Activated CD8-positive, alpha-beta T cell treated with anti-CD3 and anti-CD28 coated beads, Interleukin-2, amount 10 ng/mL, durations not matched to agents 7 days and 5 days (primary cell): ENCODE measurements at regions not wholly inside any gene's neighbourhood (a gene's known extent, or its start where the extent isn't known, plus 50 kb on each side); places are given as distances from the start of the nearest gene placed in this dataset.
"Not testable (repeated sequence)": the region's sequence is repeated elsewhere in the genome, so short reads cannot be mapped to it uniquely, and the experiment has no call there.

Experiments
- ATAC-seq: fragments of 150-1000 bp; cut with Tn5 transposase; one replicate; pipeline ENCODE4 v1.10.0; 2021; ENCODE audit warnings: moderate library complexity
- CTCF ChIA-PET: fragments of 350-600 bp; sonication (Branson Sonifier 250); formaldehyde crosslinking; loops from one replicate; lab custom pipeline; 2021; ENCODE audit warnings: antibody characterized with exemption; lab: Charles Lee
- POLR2A ChIA-PET: fragments of 350-600 bp; sonication (Branson Sonifier 250); formaldehyde crosslinking; loops from one replicate; lab custom pipeline; 2021; ENCODE audit warnings: antibody characterized with exemption; lab: Charles Lee
- DNase-seq: peaks from one replicate; pipeline ENCODE4 v3.0.0-alpha.2; 2020
- H3K27ac Mint-ChIP-seq: one replicate; pipeline ENCODE4 v1.8.0; 2021; ENCODE audit warnings: mild to moderate bottlenecking, mixed read lengths
- H3K27me3 Mint-ChIP-seq: one replicate; pipeline ENCODE4 v1.8.0; 2021; ENCODE audit warnings: low read depth, mixed read lengths
- H3K36me3 Mint-ChIP-seq: one replicate; pipeline ENCODE4 v1.8.0; 2021; ENCODE audit warnings: low read depth, mixed read lengths
- H3K4me1 Mint-ChIP-seq: one replicate; pipeline ENCODE4 v1.8.0; 2021; ENCODE audit warnings: low read depth, mixed read lengths
- H3K4me3 Mint-ChIP-seq: one replicate; pipeline ENCODE4 v1.8.0; 2021; ENCODE audit warnings: mild to moderate bottlenecking, mixed read lengths
- H3K9me3 Mint-ChIP-seq: one replicate; pipeline ENCODE4 v1.8.0; 2022; ENCODE audit warnings: mixed read lengths; ENCODE audit not compliant: insufficient read depth

DNA sequence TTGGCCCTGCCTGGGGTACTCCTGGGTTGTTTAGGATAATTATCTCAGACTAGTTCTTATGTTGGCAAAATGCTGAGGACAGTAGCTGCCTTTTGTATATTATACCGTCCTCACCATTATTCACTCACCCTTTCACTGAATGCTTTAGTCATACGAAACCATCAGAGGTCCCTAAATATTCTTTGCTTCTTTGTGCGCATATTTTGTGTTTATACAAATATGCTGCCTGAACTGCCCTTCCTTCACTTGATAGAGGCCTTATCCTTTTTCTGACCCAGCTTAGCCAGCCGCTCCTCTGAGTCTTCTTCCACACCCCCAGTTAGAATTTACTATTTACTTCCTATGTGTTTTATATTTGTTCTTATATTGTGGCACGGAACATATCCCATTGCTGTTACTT, 70.2 kb upstream of the OSBPL3 start:
- no peaks in the 10 kb centered on the region for H3K4me1 Mint-ChIP-seq
- no peak overlapping the region for H3K4me3 Mint-ChIP-seq
- H3K27me3 Mint-ChIP-seq, result peaks cover 16% of the 10 kb centered on the region
- H3K27ac Mint-ChIP-seq, result no peak overlapping the region
- no peaks in the 10 kb centered on the region for H3K36me3 Mint-ChIP-seq
- H3K9me3 Mint-ChIP-seq, result no peaks in the 10 kb centered on the region
- DNase-seq, result no peak
- ChIA-PET CTCF (no interaction called here), POLR2A (no interaction called here)
- no peak for ATAC-seq

DNA sequence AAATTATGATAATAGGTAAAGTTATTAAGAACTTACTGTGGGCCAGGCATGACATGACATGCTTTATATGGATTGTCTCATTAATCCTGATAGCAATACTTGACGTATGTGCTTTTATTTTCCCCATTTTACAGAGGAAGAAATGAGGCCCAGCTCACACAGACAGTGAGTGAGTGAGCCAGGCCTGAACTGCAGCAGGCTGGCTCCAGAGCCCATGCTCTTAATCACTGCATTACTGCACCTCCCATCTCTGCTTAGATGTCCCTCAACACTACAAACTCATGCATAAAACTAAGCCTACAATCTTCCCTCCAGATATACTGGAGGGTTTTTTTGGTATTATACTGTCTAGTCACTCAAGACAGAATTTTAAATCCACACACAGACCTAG, 68.5 kb upstream of the OSBPL3 start:
- no peak overlapping the region for H3K4me3 Mint-ChIP-seq
- no peak for DNase-seq
- ChIA-PET CTCF (no interaction called here), POLR2A (no interaction called here)
- no peak for ATAC-seq
- no peaks in the 10 kb centered on the region for H3K4me1 Mint-ChIP-seq
- no peaks in the 10 kb centered on the region for H3K36me3 Mint-ChIP-seq
- H3K27me3 Mint-ChIP-seq, result peaks cover 5% of the 10 kb centered on the region
- H3K27ac Mint-ChIP-seq, result no peak overlapping the region
- no peaks in the 10 kb centered on the region for H3K9me3 Mint-ChIP-seq

- H3K9me3 Mint-ChIP-seq, H3K4me1 Mint-ChIP-seq, ATAC-seq, CTCF ChIA-PET, POLR2A ChIA-PET, H3K36me3 Mint-ChIP-seq, DNase-seq, H3K27me3 Mint-ChIP-seq, H3K27ac Mint-ChIP-seq, H3K4me3 Mint-ChIP-seq: not testable (repeated sequence)
Observed at GRCh38 chr7:25047571-25048443, 67.8 kb upstream of the OSBPL3 start.

DNA sequence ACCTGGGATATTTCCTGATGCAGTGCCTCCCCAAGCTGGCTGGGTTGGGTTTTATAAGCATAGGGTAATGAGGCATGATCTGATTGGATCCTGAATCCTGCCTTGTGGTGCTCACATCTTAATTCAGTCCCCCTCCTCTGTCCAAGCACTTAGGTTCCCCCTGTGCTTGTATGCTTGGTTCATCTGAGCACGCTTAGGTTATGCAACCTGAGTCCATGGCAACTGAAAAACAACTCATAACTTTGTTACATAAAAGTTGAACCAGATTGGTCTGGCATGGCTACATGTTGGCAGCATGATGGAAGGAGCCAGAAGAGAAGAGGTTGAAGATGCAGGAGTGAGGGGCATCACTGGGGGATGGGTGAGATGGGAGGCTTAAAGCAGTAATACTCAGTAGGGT, 57.3 kb upstream of the OSBPL3 start:
- Mint-ChIP-seq H3K4me3 (no peak overlapping the region), H3K27ac (no peak overlapping the region), H3K4me1 (no peaks in the 10 kb centered on the region), H3K9me3 (no peaks in the 10 kb centered on the region), H3K27me3 (peaks cover 20% of the 10 kb centered on the region), H3K36me3 (no peaks in the 10 kb centered on the region)
- ATAC-seq (no peak), DNase-seq (no peak)
- CTCF ChIA-PET, result interaction anchor here (0.9 kb wide), 1 partner anchor 8 kb away, joined by 3 read pairs; no protein-coding TSS in a partner anchor
- POLR2A ChIA-PET, result no interaction called here

DNA sequence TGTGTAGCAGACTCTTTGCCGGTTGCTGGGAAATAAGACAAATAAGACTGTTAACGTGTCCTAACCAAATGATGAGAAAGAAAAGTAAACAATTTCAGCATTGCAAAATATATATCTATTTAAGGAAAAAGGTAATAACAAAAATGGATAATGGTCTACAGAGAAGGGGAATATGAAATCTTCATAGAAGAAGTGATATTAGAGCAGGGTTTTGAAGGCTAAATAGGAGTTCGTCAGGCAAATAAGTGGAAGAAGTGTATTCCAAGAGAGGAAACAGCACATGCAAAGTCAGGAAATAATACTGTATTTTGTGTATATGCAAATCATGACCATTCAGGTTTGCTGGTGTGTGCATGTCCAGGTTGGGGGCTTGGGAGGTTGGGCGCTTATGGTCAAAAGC, 55.3 kb upstream of the OSBPL3 start:
- ATAC-seq (no peak), DNase-seq (no peak)
- ChIA-PET POLR2A (no interaction called here), CTCF (no interaction called here)
- H3K9me3 Mint-ChIP-seq, result no peaks in the 10 kb centered on the region
- H3K4me3 Mint-ChIP-seq, result no peak overlapping the region
- H3K36me3 Mint-ChIP-seq, result no peaks in the 10 kb centered on the region
- H3K27me3 Mint-ChIP-seq, result peaks cover 20% of the 10 kb centered on the region
- H3K27ac Mint-ChIP-seq, result no peak overlapping the region
- peaks cover 10% of the 10 kb centered on the region for H3K4me1 Mint-ChIP-seq

DNA sequence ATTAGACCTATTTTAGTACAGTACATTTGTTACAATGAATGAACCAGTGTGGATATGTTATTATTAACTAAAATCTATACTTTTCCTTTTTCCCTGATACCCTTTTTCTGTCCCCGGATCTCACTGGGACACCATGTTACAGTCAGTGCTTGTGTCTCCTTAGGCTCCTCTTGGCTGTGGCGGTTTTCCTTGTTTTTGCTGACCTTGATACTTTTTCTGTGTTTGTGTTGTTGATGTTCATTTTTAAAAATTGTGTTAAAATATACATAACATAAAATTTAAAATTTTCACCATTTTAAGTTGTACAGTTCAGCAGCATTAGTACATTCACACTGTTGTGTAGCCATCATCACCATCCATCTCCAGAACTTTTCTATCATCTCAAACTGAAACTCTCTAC, 54.2 kb upstream of the OSBPL3 start:
- Mint-ChIP-seq H3K36me3 (no peaks in the 10 kb centered on the region), H3K4me1 (peaks cover 17% of the 10 kb centered on the region), H3K27ac (no peak overlapping the region), H3K27me3 (peaks cover 15% of the 10 kb centered on the region), H3K9me3 (no peaks in the 10 kb centered on the region), H3K4me3 (no peak overlapping the region)
- DNase-seq, result no peak
- ATAC-seq, result no peak
- CTCF ChIA-PET, result no interaction called here
- POLR2A ChIA-PET, result no interaction called here

- ChIA-PET POLR2A (no interaction called here), CTCF (no interaction called here)
- Mint-ChIP-seq H3K4me3 (no peak overlapping the region), H3K27ac (no peak overlapping the region), H3K4me1 (peaks cover 28% of the 10 kb centered on the region), H3K27me3 (peaks cover 15% of the 10 kb centered on the region), H3K36me3 (no peaks in the 10 kb centered on the region), H3K9me3 (no peaks in the 10 kb centered on the region)
- ATAC-seq, result no peak
- no peak for DNase-seq
Observed at GRCh38 chr7:25032774-25033743, 53.1 kb upstream of the OSBPL3 start.

DNA sequence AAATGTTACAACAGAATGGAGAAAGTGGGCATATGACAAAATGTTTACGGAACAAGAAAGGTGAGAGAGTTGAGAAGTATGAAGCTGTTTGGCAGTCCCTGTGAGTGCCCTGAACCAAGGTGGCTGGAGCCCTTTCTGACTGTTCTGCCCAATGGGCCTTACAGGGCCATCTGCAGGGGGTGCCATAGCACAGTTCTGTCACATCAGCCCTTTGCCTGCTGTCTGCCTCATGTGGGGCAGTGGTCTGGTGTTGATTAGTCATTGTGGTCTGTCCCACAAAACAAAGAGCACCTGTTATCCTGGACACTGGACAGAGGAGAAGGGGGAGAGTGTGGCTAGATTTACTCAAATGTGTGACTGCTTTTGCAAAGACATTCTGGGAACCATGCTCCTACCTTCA, 51.5 kb upstream of the OSBPL3 start:
- no peaks in the 10 kb centered on the region for H3K36me3 Mint-ChIP-seq
- ChIA-PET POLR2A (no interaction called here), CTCF (interaction anchor here (1.6 kb wide), 1 partner anchor 38 kb away, joined by 8 read pairs; no protein-coding TSS in a partner anchor)
- H3K9me3 Mint-ChIP-seq, result peaks cover 5% of the 10 kb centered on the region
- no peak overlapping the region for H3K4me3 Mint-ChIP-seq
- no peak overlapping the region for H3K27ac Mint-ChIP-seq
- H3K4me1 Mint-ChIP-seq, result peaks cover 36% of the 10 kb centered on the region
- no peak for ATAC-seq
- peaks cover 7% of the 10 kb centered on the region for H3K27me3 Mint-ChIP-seq
- no peak for DNase-seq

GRCh38 chr7:25031007-25031406, 51.0 kb upstream of the OSBPL3 start:
- Mint-ChIP-seq H3K9me3 (peaks cover 5% of the 10 kb centered on the region), H3K27ac (no peak overlapping the region), H3K36me3 (no peaks in the 10 kb centered on the region), H3K27me3 (peaks cover 6% of the 10 kb centered on the region), H3K4me1 (peaks cover 36% of the 10 kb centered on the region), H3K4me3 (no peak overlapping the region)
- ATAC-seq (no peak), DNase-seq (no peak)
- ChIA-PET CTCF (interaction anchor here (1.1 to 5.3 kb wide), 3 partner anchors 39 to 210 kb away, joined by 3 to 22 read pairs (median 8); no protein-coding TSS in a partner anchor), POLR2A (interaction anchor here (0.8 kb wide), 1 partner anchor 1684 kb away, joined by 4 read pairs; no protein-coding TSS in a partner anchor)
